Left cardiac atrium (tissue), 4 donors: ENCODE measurements at regions not wholly inside any gene's neighbourhood (a gene's known extent, or its start where the extent isn't known, plus 50 kb on each side); places are given as distances from the start of the nearest gene placed in this dataset.
"Not testable (repeated sequence)": the region's sequence is repeated elsewhere in the genome, so short reads cannot be mapped to it uniquely, and the experiment has no call there.

Source experiments
- ATAC-seq, 2 donors: fragments of 200-7000 bp; cut with Tn5 transposase; one replicate each; pipeline ENCODE4 v1.9.1; 2020; ENCODE audit warnings: mild to moderate bottlenecking in 2 of 2, moderate library complexity in 2 of 2
- DNase-seq: peaks from one replicate; pipeline ENCODE4 v3.0.0-alpha.2; 2020
- intact Hi-C, 2 donors: fragments of 100-400 bp; cut with DNase I; formaldehyde crosslinking; loops; one replicate each; pipeline versions ENCODE4 v1.14.1 to v1.15.1; 2022 to 2023
- donor health status: DM: no; HTN: yes; CAD: no.
- donor health status: DM: no; HTN: yes; CAD: no; lungs with severe emphysema.
- donor health status: DM: yes; HTN: yes; CAD: no.
- donor health status: Dilated cardiomyopathy.

- ATAC-seq (no peak), DNase-seq (no peak)
- intact Hi-C loops = no loop called here
Observed at GRCh38 chr5:107047048-107047447, 623.7 kb downstream of the EFNA5 start.

- DNase-seq = no peak
Observed at GRCh38 chr5:107043665-107044064, 627.1 kb downstream of the EFNA5 start.

GRCh38 chr5:107040907-107041306, 629.8 kb downstream of the EFNA5 start:
- intact Hi-C loops = no loop called here
- DNase-seq = no peak
- ATAC-seq = no peak

More at GRCh38 chr5:107043665-107044064, 627.1 kb downstream of the EFNA5 start:
- peak in 1 of 2 donors; percentile 67 for ATAC-seq
- intact Hi-C loops = no loop called here

- no peak for DNase-seq
- ATAC-seq = no peak
- intact Hi-C loops = no loop called here
Observed at GRCh38 chr5:107032629-107033028, 638.1 kb downstream of the EFNA5 start.

GRCh38 chr5:107028938-107029337, 641.8 kb downstream of the EFNA5 start:
- ATAC-seq (no peak), DNase-seq (no peak)
- intact Hi-C loops = no loop called here

GRCh38 chr5:107025712-107026497, 644.8 kb downstream of the EFNA5 start:
- intact Hi-C loops = no loop called here
- ATAC-seq (no peak), DNase-seq (no peak)

- DNase-seq (no peak), ATAC-seq (no peak)
- intact Hi-C loops = no loop called here
Observed at GRCh38 chr5:107023732-107024131, 647.0 kb downstream of the EFNA5 start.

- ATAC-seq (no peak), DNase-seq (no peak)
- intact Hi-C loops = no loop called here
Observed at GRCh38 chr5:107021575-107021974, 649.2 kb downstream of the EFNA5 start.

GRCh38 chr5:107020626-107021025, 650.1 kb downstream of the EFNA5 start:
- intact Hi-C loops = no loop called here
- DNase-seq (no peak), ATAC-seq (no peak)

- DNase-seq (no peak), ATAC-seq (no peak)
- intact Hi-C loops = no loop called here
Observed at GRCh38 chr5:107017616-107018015, 653.1 kb downstream of the EFNA5 start.

- intact Hi-C loops = no loop called here
- DNase-seq = no peak
Observed at GRCh38 chr5:107012371-107012770, 658.4 kb downstream of the EFNA5 start.

GRCh38 chr5:107011605-107012004, 659.1 kb downstream of the EFNA5 start:
- ATAC-seq (no peak), DNase-seq (no peak)
- intact Hi-C loops = no loop called here

More at GRCh38 chr5:107012371-107012770, 658.4 kb downstream of the EFNA5 start:
- no peak for ATAC-seq

- intact Hi-C loops = no loop called here
- ATAC-seq (no peak), DNase-seq (no peak)
Observed at GRCh38 chr5:107010060-107010459, 660.7 kb downstream of the EFNA5 start.

- DNase-seq = no peak
- no peak for ATAC-seq
- intact Hi-C loops = no loop called here
Observed at GRCh38 chr5:107005653-107006052, 665.1 kb downstream of the EFNA5 start.

- no peak for DNase-seq
- no peak for ATAC-seq
- intact Hi-C loops = no loop called here
Observed at GRCh38 chr5:107005161-107005560, 665.6 kb downstream of the EFNA5 start.

GRCh38 chr5:107002115-107002514, 668.6 kb downstream of the EFNA5 start:
- intact Hi-C loops = no loop called here

GRCh38 chr5:106999506-106999905, 671.2 kb downstream of the EFNA5 start:
- intact Hi-C loops = not testable (repeated sequence)

More at GRCh38 chr5:107002115-107002514, 668.6 kb downstream of the EFNA5 start:
- no peak for DNase-seq
- ATAC-seq = no peak

GRCh38 chr5:106986006-106986405, 684.7 kb downstream of the EFNA5 start:
- no peak for DNase-seq
- intact Hi-C loops = no loop called here
- ATAC-seq = no peak

More at GRCh38 chr5:106999506-106999905, 671.2 kb downstream of the EFNA5 start:
- not testable (repeated sequence) for DNase-seq, ATAC-seq

- no peak for ATAC-seq
- DNase-seq = no peak
- intact Hi-C loops = no loop called here
Observed at GRCh38 chr5:106985174-106985573, 685.6 kb downstream of the EFNA5 start.

GRCh38 chr5:106979178-106979577, 691.6 kb downstream of the EFNA5 start:
- DNase-seq, intact Hi-C loops: not testable (repeated sequence)

GRCh38 chr5:106978582-106979165, 692.1 kb downstream of the EFNA5 start:
- DNase-seq, intact Hi-C loops, ATAC-seq: not testable (repeated sequence)

More at GRCh38 chr5:106979178-106979577, 691.6 kb downstream of the EFNA5 start:
- ATAC-seq = not testable (repeated sequence)
